DOHH2 (cell line): ENCODE measurements at regions not wholly inside any gene's neighbourhood (a gene's known extent, or its start where the extent isn't known, plus 50 kb on each side); places are given as distances from the start of the nearest gene placed in this dataset.

Experiments
- EZH2phosphoT487 ChIP-seq: fragments of 200-600 bp; sonication (generic); IDR thresholded peaks from 2 replicates; pipeline ENCODE4 v1.6.1; 2017; ENCODE audit warnings: borderline replicate concordance, mild to moderate bottlenecking, antibody characterized with exemption, low read length, moderate library complexity, mixed read lengths
- TF ChIP-seq, protein P1 (sequence below): fragments of 200-600 bp; sonication (generic); IDR thresholded peaks from one replicate; pipeline ENCODE4 v1.5.1; 2014; ENCODE audit warnings: antibody characterized with exemption, mild to moderate bottlenecking, low read depth, low read length; ENCODE audit not compliant: poor library complexity, severe bottlenecking

DNA sequence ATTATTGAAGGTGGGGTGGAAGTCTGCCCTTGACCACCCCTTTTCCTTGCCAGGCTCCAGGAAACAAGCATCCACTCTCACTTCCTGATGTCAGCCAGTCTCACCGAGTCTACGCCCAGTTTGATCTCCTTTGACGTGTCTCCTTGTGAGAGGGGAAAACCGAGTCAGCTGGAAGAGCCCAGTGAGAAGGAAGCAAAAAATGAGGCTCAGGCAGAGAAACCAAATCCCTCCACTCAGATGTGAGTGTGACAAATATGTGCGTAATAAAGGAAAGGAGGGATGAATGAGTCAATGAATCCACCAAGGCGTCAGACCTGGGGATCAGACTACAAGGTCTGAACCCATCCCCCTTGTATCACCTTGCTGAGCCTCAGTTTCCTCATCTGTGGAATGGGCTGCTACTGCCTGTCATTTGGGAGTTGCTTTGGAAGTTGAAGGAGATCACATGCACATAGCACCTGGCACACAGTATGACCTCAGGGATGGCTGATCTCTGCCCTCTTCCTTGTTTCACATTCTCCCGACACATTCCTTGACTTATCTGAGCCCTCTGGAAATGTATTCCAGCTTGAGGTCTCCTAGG, 61.3 kb upstream of the XPA start:
- TF ChIP-seq, protein P1, sequence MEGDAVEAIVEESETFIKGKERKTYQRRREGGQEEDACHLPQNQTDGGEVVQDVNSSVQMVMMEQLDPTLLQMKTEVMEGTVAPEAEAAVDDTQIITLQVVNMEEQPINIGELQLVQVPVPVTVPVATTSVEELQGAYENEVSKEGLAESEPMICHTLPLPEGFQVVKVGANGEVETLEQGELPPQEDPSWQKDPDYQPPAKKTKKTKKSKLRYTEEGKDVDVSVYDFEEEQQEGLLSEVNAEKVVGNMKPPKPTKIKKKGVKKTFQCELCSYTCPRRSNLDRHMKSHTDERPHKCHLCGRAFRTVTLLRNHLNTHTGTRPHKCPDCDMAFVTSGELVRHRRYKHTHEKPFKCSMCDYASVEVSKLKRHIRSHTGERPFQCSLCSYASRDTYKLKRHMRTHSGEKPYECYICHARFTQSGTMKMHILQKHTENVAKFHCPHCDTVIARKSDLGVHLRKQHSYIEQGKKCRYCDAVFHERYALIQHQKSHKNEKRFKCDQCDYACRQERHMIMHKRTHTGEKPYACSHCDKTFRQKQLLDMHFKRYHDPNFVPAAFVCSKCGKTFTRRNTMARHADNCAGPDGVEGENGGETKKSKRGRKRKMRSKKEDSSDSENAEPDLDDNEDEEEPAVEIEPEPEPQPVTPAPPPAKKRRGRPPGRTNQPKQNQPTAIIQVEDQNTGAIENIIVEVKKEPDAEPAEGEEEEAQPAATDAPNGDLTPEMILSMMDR: no peak
- TF ChIP-seq EZH2phosphoT487: no peak
